Cardiac muscle cell (in vitro differentiated cells and primary cell): ENCODE measurements at regions not wholly inside any gene's neighbourhood (a gene's known extent, or its start where the extent isn't known, plus 50 kb on each side); places are given as distances from the start of the nearest gene placed in this dataset.

Experiments used
- DNase-seq, 2 donors: peaks; one replicate each; pipeline versions ENCODE4 v3.0.0 to v3.0.0-alpha.2; 2010 to 2017; ENCODE audit warnings: low read depth in 1 of 2, low spot score in 1 of 2
- H3K27ac ChIP-seq: fragments of 200-600 bp; sonication (generic); 2 replicates; pipeline ENCODE4 v1.5.1; 2016
- H3K27me3 ChIP-seq: fragments of 200-600 bp; sonication (generic); 2 replicates; pipeline ENCODE4 v1.6.0; 2016; ENCODE audit warnings: control low read depth
- H3K36me3 ChIP-seq: fragments of 200-600 bp; sonication (generic); 2 replicates; pipeline ENCODE4 v1.5.1; 2016; ENCODE audit warnings: control low read depth
- H3K4me1 ChIP-seq: fragments of 200-600 bp; sonication (generic); 2 replicates; pipeline ENCODE4 v1.8.1; 2017; ENCODE audit warnings: low read depth, mild to moderate bottlenecking, mixed run types
- H3K4me3 ChIP-seq: fragments of 200-600 bp; sonication (generic); 2 replicates; pipeline ENCODE4 v1.5.1; 2016; ENCODE audit warnings: mild to moderate bottlenecking
- H3K9me3 ChIP-seq: fragments of 200-600 bp; sonication (generic); 2 replicates; pipeline ENCODE4 v1.5.1; 2017; ENCODE audit warnings: low read depth, mild to moderate bottlenecking, control low read depth
- CTCF ChIP-seq: IDR thresholded peaks from 2 replicates; pipeline ENCODE4 v1.5.1; 2012; ENCODE audit warnings: low read depth, mild to moderate bottlenecking, low read length

- no peak for DNase-seq
- no peak overlapping the region for H3K27ac ChIP-seq
- no peaks in the 10 kb centered on the region for H3K9me3 ChIP-seq
- TF ChIP-seq CTCF, result no peak
- H3K36me3 ChIP-seq, result no peaks in the 10 kb centered on the region
- H3K4me1 ChIP-seq, result no peaks in the 10 kb centered on the region
- no peaks in the 10 kb centered on the region for H3K27me3 ChIP-seq
- H3K4me3 ChIP-seq, result no peak overlapping the region
Measured at GRCh38 chr1:88455621-88456256, 228.3 kb upstream of the PKN2 start.

GRCh38 chr1:88457197-88457596 is 226.9 kb upstream of the PKN2 start:
- no peak for DNase-seq
- TF ChIP-seq CTCF, result no peak

GRCh38 chr1:88461007-88461406 is 223.1 kb upstream of the PKN2 start:
- Histone ChIP-seq H3K27ac (no peak overlapping the region), H3K4me1 (no peaks in the 10 kb centered on the region), H3K9me3 (no peaks in the 10 kb centered on the region), H3K4me3 (no peak overlapping the region), H3K27me3 (no peaks in the 10 kb centered on the region), H3K36me3 (no peaks in the 10 kb centered on the region)
- no peak for TF ChIP-seq CTCF
- no peak for DNase-seq

More at GRCh38 chr1:88457197-88457596, 226.9 kb upstream of the PKN2 start:
- no peaks in the 10 kb centered on the region for H3K9me3 ChIP-seq
- no peaks in the 10 kb centered on the region for H3K4me1 ChIP-seq
- no peaks in the 10 kb centered on the region for H3K36me3 ChIP-seq
- H3K4me3 ChIP-seq, result no peak overlapping the region
- no peak overlapping the region for H3K27ac ChIP-seq
- no peaks in the 10 kb centered on the region for H3K27me3 ChIP-seq

GRCh38 chr1:88462096-88462487 is 222.0 kb upstream of the PKN2 start:
- no peak for DNase-seq
- H3K9me3 ChIP-seq, result no peaks in the 10 kb centered on the region
- H3K27me3 ChIP-seq, result no peaks in the 10 kb centered on the region
- H3K4me1 ChIP-seq, result no peaks in the 10 kb centered on the region
- peak overlapping the region; percentile 36 for H3K4me3 ChIP-seq
- no peak for TF ChIP-seq CTCF
- H3K27ac ChIP-seq, result no peak overlapping the region
- no peaks in the 10 kb centered on the region for H3K36me3 ChIP-seq

GRCh38 chr1:88462488-88463261 is 221.4 kb upstream of the PKN2 start:
- peak; percentile 49 to 76 for DNase-seq
- H3K27ac ChIP-seq, result no peak overlapping the region
- H3K4me1 ChIP-seq, result no peaks in the 10 kb centered on the region

More at GRCh38 chr1:88462488-88463261, 221.4 kb upstream of the PKN2 start:
- TF ChIP-seq CTCF, result no peak
- Histone ChIP-seq H3K9me3 (no peaks in the 10 kb centered on the region), H3K27me3 (no peaks in the 10 kb centered on the region), H3K4me3 (peak overlapping the region; percentile 36), H3K36me3 (no peaks in the 10 kb centered on the region)
